WTC11 (cell line): ENCODE measurements at regions not wholly inside any gene's neighbourhood (a gene's known extent, or its start where the extent isn't known, plus 50 kb on each side); places are given as distances from the start of the nearest gene placed in this dataset.

Experiments used
- ATAC-seq: fragments of 200-7000 bp; cut with Tn5 transposase; 2 replicates; pipeline ENCODE4 v1.10.0; 2021; ENCODE audit warnings: mild to moderate bottlenecking, moderate library complexity
- CTCF ChIA-PET: fragments of 300-600 bp; sonication (Branson Sonifier 250); formaldehyde crosslinking; loops from one replicate; lab custom pipeline; 2021; ENCODE audit warnings: antibody characterized with exemption; lab: Charles Lee
- POLR2A ChIA-PET: fragments of 350-600 bp; sonication (Branson Sonifier 250); formaldehyde crosslinking; loops from one replicate; lab custom pipeline; 2021; ENCODE audit warnings: antibody characterized with exemption; lab: Charles Lee
- DNase-seq: peaks from one replicate; pipeline ENCODE4 v3.0.0; 2021; ENCODE audit warnings: low spot score
- H3K27ac Mint-ChIP-seq: 2 replicates; pipeline ENCODE4 v1.8.0; 2021; ENCODE audit warnings: mixed read lengths
- H3K27me3 Mint-ChIP-seq: 2 replicates; pipeline ENCODE4 v1.8.0; 2021; ENCODE audit warnings: low read depth, mild to moderate bottlenecking, moderate library complexity, mixed read lengths
- H3K36me3 Mint-ChIP-seq: 2 replicates; pipeline ENCODE4 v1.8.0; 2021; ENCODE audit warnings: mixed read lengths
- H3K4me1 Mint-ChIP-seq: 2 replicates; pipeline ENCODE4 v1.8.0; 2022; ENCODE audit warnings: mixed read lengths
- H3K4me3 Mint-ChIP-seq: 2 replicates; pipeline ENCODE4 v1.8.0; 2021; ENCODE audit warnings: mild to moderate bottlenecking, moderate library complexity, mixed read lengths
- H3K9me3 Mint-ChIP-seq: 2 replicates; pipeline ENCODE4 v1.8.0; 2021; ENCODE audit warnings: mixed read lengths
- ATF1 ChIP-seq: sonication (generic); formaldehyde crosslinking; IDR thresholded peaks from 2 replicates; pipeline ENCODE4 v1.8.1; 2023; ENCODE audit warnings: mild to moderate bottlenecking, moderate library complexity, missing genetic modification reagents
- ATF3 ChIP-seq: sonication (generic); formaldehyde crosslinking; conservative IDR thresholded peaks from 2 replicates; pipeline ENCODE4 v1.8.1; 2022; ENCODE audit warnings: mild to moderate bottlenecking, missing genetic modification reagents
- KAT7 ChIP-seq: sonication (generic); formaldehyde crosslinking; IDR thresholded peaks from 2 replicates; pipeline ENCODE4 v1.8.1; 2023; ENCODE audit warnings: missing genetic modification reagents, mild to moderate bottlenecking, borderline replicate concordance
- MXD4 ChIP-seq: fragments of 250-450 bp; sonication (Bioruptor Pico); IDR thresholded peaks from 2 replicates; pipeline ENCODE4 v1.8.0; 2021; ENCODE audit warnings: mild to moderate bottlenecking, moderate library complexity, borderline replicate concordance
- NFYB ChIP-seq: sonication (generic); formaldehyde crosslinking; conservative IDR thresholded peaks from 2 replicates; pipeline ENCODE4 v1.8.0; 2022; ENCODE audit warnings: low read depth, missing genetic modification reagents
- NR1H2 ChIP-seq: sonication (generic); formaldehyde crosslinking; IDR thresholded peaks from 2 replicates; pipeline ENCODE4 v1.9.0; 2021; ENCODE audit warnings: mild to moderate bottlenecking, moderate library complexity, missing genetic modification reagents
- RORB ChIP-seq: fragments of 250-450 bp; sonication (Bioruptor Pico); IDR thresholded peaks from 2 replicates; pipeline ENCODE4 v1.9.0; 2021; ENCODE audit warnings: mild to moderate bottlenecking
- SMAD3 ChIP-seq: sonication (generic); formaldehyde crosslinking; IDR thresholded peaks from 2 replicates; pipeline ENCODE4 v1.8.0; 2022; ENCODE audit warnings: missing genetic modification reagents, mild to moderate bottlenecking, borderline replicate concordance
- SOX15 ChIP-seq: fragments of 250-450 bp; sonication (Bioruptor Pico); IDR thresholded peaks from 2 replicates; pipeline ENCODE4 v1.9.0; 2021; ENCODE audit warnings: mild to moderate bottlenecking
- TCF7 ChIP-seq: sonication (generic); formaldehyde crosslinking; IDR thresholded peaks from 2 replicates; pipeline ENCODE4 v1.8.0; 2022; ENCODE audit warnings: mild to moderate bottlenecking, low read depth, missing genetic modification reagents, moderate library complexity
- ZBTB43 ChIP-seq: sonication (generic); formaldehyde crosslinking; IDR thresholded peaks from 2 replicates; pipeline ENCODE4 v1.8.1; 2023; ENCODE audit warnings: mild to moderate bottlenecking, missing genetic modification reagents
- ZNF138 ChIP-seq: sonication (generic); formaldehyde crosslinking; conservative IDR thresholded peaks from 2 replicates; pipeline ENCODE4 v1.8.1; 2022; ENCODE audit warnings: mild to moderate bottlenecking, moderate library complexity, missing genetic modification reagents
- TF ChIP-seq, protein P1 (sequence below): fragments of 200-600 bp; IDR thresholded peaks from 2 replicates; pipeline ENCODE4 v1.8.0; 2022; ENCODE audit warnings: antibody characterized with exemption
- TF ChIP-seq, protein P2 (sequence below): sonication (generic); formaldehyde crosslinking; IDR thresholded peaks from 2 replicates; pipeline ENCODE4 v1.8.1; 2023; ENCODE audit warnings: mild to moderate bottlenecking, missing genetic modification reagents, moderate library complexity
- TF ChIP-seq, protein P3 (sequence below): fragments of 250-450 bp; sonication (Bioruptor Pico); IDR thresholded peaks from 2 replicates; pipeline ENCODE4 v2.1.2; 2022; ENCODE audit warnings: mild to moderate bottlenecking, moderate library complexity
- TF ChIP-seq, protein P4 (sequence below): sonication (generic); formaldehyde crosslinking; conservative IDR thresholded peaks from 2 replicates; pipeline ENCODE4 v1.8.1; 2023; ENCODE audit warnings: mild to moderate bottlenecking, low read depth, missing genetic modification reagents, moderate library complexity
- TF ChIP-seq, protein P5 (sequence below): sonication (generic); formaldehyde crosslinking; IDR thresholded peaks from 2 replicates; pipeline ENCODE4 v1.8.0; 2023; ENCODE audit warnings: mild to moderate bottlenecking, missing genetic modification reagents

- 0 out of 2 replicates have a peak, but pooled peaks cover 3% of the 10 kb centered on the region for H3K4me1 Mint-ChIP-seq
- POLR2A ChIA-PET, result no interaction called here
- DNase-seq, result no peak
- H3K36me3 Mint-ChIP-seq, result no peaks in the 10 kb centered on the region
- CTCF ChIA-PET, result no interaction called here
- ATAC-seq, result no peak
- no peaks in the 10 kb centered on the region for H3K27me3 Mint-ChIP-seq
- TF ChIP-seq ATF3 (CRISPR knock-in tag) (no peak), SOX15 (CRISPR knock-in tag) (no peak), TCF7 (no peak), KAT7 (CRISPR knock-in tag) (no peak), RORB (no peak), MXD4 (CRISPR knock-in tag) (no peak), ZBTB43 (CRISPR knock-in tag) (no peak), NFYB (CRISPR knock-in tag) (no peak), ZNF138 (CRISPR knock-in tag) (no peak), NR1H2 (no peak), ATF1 (CRISPR knock-in tag) (no peak), SMAD3 (CRISPR knock-in tag) (no peak)
- TF ChIP-seq, protein P1, sequence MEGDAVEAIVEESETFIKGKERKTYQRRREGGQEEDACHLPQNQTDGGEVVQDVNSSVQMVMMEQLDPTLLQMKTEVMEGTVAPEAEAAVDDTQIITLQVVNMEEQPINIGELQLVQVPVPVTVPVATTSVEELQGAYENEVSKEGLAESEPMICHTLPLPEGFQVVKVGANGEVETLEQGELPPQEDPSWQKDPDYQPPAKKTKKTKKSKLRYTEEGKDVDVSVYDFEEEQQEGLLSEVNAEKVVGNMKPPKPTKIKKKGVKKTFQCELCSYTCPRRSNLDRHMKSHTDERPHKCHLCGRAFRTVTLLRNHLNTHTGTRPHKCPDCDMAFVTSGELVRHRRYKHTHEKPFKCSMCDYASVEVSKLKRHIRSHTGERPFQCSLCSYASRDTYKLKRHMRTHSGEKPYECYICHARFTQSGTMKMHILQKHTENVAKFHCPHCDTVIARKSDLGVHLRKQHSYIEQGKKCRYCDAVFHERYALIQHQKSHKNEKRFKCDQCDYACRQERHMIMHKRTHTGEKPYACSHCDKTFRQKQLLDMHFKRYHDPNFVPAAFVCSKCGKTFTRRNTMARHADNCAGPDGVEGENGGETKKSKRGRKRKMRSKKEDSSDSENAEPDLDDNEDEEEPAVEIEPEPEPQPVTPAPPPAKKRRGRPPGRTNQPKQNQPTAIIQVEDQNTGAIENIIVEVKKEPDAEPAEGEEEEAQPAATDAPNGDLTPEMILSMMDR, result no peak
- TF ChIP-seq, protein P2, sequence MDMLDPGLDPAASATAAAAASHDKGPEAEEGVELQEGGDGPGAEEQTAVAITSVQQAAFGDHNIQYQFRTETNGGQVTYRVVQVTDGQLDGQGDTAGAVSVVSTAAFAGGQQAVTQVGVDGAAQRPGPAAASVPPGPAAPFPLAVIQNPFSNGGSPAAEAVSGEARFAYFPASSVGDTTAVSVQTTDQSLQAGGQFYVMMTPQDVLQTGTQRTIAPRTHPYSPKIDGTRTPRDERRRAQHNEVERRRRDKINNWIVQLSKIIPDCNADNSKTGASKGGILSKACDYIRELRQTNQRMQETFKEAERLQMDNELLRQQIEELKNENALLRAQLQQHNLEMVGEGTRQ, result no peak
- TF ChIP-seq, protein P3, sequence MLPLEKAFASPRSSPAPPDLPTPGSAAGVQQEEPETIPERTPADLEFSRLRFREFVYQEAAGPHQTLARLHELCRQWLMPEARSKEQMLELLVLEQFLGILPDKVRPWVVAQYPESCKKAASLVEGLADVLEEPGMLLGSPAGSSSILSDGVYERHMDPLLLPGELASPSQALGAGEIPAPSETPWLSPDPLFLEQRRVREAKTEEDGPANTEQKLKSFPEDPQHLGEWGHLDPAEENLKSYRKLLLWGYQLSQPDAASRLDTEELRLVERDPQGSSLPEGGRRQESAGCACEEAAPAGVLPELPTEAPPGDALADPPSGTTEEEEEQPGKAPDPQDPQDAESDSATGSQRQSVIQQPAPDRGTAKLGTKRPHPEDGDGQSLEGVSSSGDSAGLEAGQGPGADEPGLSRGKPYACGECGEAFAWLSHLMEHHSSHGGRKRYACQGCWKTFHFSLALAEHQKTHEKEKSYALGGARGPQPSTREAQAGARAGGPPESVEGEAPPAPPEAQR (CRISPR knock-in tag), result no peak
- TF ChIP-seq, protein P4, sequence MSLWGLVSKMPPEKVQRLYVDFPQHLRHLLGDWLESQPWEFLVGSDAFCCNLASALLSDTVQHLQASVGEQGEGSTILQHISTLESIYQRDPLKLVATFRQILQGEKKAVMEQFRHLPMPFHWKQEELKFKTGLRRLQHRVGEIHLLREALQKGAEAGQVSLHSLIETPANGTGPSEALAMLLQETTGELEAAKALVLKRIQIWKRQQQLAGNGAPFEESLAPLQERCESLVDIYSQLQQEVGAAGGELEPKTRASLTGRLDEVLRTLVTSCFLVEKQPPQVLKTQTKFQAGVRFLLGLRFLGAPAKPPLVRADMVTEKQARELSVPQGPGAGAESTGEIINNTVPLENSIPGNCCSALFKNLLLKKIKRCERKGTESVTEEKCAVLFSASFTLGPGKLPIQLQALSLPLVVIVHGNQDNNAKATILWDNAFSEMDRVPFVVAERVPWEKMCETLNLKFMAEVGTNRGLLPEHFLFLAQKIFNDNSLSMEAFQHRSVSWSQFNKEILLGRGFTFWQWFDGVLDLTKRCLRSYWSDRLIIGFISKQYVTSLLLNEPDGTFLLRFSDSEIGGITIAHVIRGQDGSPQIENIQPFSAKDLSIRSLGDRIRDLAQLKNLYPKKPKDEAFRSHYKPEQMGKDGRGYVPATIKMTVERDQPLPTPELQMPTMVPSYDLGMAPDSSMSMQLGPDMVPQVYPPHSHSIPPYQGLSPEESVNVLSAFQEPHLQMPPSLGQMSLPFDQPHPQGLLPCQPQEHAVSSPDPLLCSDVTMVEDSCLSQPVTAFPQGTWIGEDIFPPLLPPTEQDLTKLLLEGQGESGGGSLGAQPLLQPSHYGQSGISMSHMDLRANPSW, result no peak
- TF ChIP-seq, protein P5, sequence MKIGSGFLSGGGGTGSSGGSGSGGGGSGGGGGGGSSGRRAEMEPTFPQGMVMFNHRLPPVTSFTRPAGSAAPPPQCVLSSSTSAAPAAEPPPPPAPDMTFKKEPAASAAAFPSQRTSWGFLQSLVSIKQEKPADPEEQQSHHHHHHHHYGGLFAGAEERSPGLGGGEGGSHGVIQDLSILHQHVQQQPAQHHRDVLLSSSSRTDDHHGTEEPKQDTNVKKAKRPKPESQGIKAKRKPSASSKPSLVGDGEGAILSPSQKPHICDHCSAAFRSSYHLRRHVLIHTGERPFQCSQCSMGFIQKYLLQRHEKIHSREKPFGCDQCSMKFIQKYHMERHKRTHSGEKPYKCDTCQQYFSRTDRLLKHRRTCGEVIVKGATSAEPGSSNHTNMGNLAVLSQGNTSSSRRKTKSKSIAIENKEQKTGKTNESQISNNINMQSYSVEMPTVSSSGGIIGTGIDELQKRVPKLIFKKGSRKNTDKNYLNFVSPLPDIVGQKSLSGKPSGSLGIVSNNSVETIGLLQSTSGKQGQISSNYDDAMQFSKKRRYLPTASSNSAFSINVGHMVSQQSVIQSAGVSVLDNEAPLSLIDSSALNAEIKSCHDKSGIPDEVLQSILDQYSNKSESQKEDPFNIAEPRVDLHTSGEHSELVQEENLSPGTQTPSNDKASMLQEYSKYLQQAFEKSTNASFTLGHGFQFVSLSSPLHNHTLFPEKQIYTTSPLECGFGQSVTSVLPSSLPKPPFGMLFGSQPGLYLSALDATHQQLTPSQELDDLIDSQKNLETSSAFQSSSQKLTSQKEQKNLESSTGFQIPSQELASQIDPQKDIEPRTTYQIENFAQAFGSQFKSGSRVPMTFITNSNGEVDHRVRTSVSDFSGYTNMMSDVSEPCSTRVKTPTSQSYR (CRISPR knock-in tag), result no peak
- peaks cover 3% of the 10 kb centered on the region; the same call in 1 of the 2 replicates for H3K9me3 Mint-ChIP-seq
- no peak overlapping the region for H3K4me3 Mint-ChIP-seq
- no peak overlapping the region for H3K27ac Mint-ChIP-seq
Observed at GRCh38 chr11:21965221-21965620, 227.7 kb upstream of the ANO5 start.
